A673 (cell line): ENCODE measurements at regions not wholly inside any gene's neighbourhood (a gene's known extent, or its start where the extent isn't known, plus 50 kb on each side); places are given as distances from the start of the nearest gene placed in this dataset.

ENCODE experiments used
- CTCF ChIP-seq: fragments of 300-800, 200-600 bp; sonication (generic); conservative IDR thresholded peaks from 2 replicates; pipeline ENCODE4 v1.5.1; 2017; ENCODE audit warnings: low read depth, mild to moderate bottlenecking, antibody characterized with exemption, low read length, moderate library complexity, mixed read lengths
- EZH2 ChIP-seq: fragments of 200-600 bp; sonication (generic); IDR thresholded peaks from 2 replicates; pipeline ENCODE4 v1.6.1; 2017; ENCODE audit warnings: borderline replicate concordance, low read depth, mild to moderate bottlenecking, mixed read lengths, antibody characterized with exemption, low read length; ENCODE audit not compliant: poor library complexity, severe bottlenecking

- TF ChIP-seq CTCF (no peak), EZH2 (no peak)
Measured at GRCh38 chr17:63274146-63274545, 172.0 kb downstream of the CYB561 start.
